ENCODE measurements at regions not wholly inside any gene's neighbourhood (a gene's known extent, or its start where the extent isn't known, plus 50 kb on each side); places are given as distances from the start of the nearest gene placed in this dataset.

- TF ChIP-seq CTCF (IDR thresholded peaks at IDR 0.05) (no peak), POLR2A (IDR thresholded peaks at IDR 0.05) (no peak), POLR2AphosphoS5 (IDR thresholded peaks at IDR 0.05) (no peak)
These were observed 211.6 kb upstream of the COBL start for GRCh38 chr7:51528172-51528571.
